ENCODE measurements at regions not wholly inside any gene's neighbourhood (a gene's known extent, or its start where the extent isn't known, plus 50 kb on each side); places are given as distances from the start of the nearest gene placed in this dataset.

DNA sequence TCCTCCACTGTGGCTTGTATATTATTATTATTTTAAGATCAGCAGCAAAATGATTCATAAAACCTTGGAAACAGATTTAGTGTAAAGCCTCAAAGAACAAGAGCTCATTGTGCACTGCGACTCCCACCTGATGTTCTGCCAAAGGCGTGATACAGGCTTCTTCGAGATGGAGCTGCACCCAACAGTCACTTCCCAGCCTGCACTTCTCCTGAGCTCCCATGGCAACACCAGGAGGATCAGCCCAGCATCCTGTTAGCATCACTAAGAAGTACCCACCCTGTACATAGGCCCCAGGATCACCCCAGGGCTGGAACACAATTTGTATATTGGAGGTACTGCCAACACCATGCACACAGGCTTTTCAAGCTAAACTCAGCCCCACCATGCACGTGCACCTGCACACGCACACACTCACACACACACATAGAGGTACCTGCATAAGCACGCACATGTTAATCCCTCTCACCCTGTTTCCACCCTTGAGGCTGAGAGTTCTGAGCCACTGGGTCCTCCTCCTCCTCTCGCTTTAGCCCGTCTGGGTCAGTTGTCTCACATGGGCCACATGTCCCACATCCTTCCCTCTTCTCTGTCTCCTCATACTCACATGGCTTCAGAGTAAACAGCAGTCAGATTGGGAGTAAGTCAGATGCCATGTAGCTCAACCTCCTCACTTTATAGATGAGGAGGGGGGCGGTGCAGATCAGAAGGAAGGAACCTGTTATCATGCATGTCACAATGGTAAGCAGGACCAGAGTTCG, 281.9 kb upstream of the POU3F1 start:
- Histone ChIP-seq H3K9me2 (ENCODE audit: insufficient read depth) (no peaks in the 10 kb centered on the region), H3K9me3 (ENCODE audit: insufficient read depth, low read depth) (no peaks in the 10 kb centered on the region; the same call in 1 of the 2 replicates), H3K36me3 (ENCODE audit: low read depth) (no peaks in the 10 kb centered on the region), H3K4me1 (replicated peaks; ENCODE audit: insufficient read depth) (no peaks in the 10 kb centered on the region), H4K20me1 (ENCODE audit: insufficient read depth) (no peaks in the 10 kb centered on the region), H2AFZ (no peak overlapping the region), H3K4me3 (no peak overlapping the region), H3K4me2 (no peak overlapping the region), H3K27ac (no peak overlapping the region), H3K79me2 (ENCODE audit: low read depth) (no peaks in the 10 kb centered on the region), H3K27me3 (ENCODE audit: insufficient read depth, low read depth) (peaks cover 87% of the 10 kb centered on the region), H3F3A (ENCODE audit: insufficient read depth, low read depth) (no peaks in the 10 kb centered on the region)
- no peak for DNase-seq
- no peak for TF ChIP-seq EZH2 (IDR thresholded peaks at IDR 0.05; ENCODE audit: low read depth)
- TF ChIP-seq, protein P1, sequence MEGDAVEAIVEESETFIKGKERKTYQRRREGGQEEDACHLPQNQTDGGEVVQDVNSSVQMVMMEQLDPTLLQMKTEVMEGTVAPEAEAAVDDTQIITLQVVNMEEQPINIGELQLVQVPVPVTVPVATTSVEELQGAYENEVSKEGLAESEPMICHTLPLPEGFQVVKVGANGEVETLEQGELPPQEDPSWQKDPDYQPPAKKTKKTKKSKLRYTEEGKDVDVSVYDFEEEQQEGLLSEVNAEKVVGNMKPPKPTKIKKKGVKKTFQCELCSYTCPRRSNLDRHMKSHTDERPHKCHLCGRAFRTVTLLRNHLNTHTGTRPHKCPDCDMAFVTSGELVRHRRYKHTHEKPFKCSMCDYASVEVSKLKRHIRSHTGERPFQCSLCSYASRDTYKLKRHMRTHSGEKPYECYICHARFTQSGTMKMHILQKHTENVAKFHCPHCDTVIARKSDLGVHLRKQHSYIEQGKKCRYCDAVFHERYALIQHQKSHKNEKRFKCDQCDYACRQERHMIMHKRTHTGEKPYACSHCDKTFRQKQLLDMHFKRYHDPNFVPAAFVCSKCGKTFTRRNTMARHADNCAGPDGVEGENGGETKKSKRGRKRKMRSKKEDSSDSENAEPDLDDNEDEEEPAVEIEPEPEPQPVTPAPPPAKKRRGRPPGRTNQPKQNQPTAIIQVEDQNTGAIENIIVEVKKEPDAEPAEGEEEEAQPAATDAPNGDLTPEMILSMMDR (conservative IDR thresholded peaks at IDR 0.05), result no peak
- intact Hi-C loops (cut with micrococcal nuclease; ENCODE audit: unreplicated experiment), result no loop called here
- CTCF ChIA-PET, result no interaction called here
- POLR2A ChIA-PET (ENCODE audit: unreplicated experiment), result no interaction called here
- no TSS peak for BruUV-seq (replicated peaks)

DNA sequence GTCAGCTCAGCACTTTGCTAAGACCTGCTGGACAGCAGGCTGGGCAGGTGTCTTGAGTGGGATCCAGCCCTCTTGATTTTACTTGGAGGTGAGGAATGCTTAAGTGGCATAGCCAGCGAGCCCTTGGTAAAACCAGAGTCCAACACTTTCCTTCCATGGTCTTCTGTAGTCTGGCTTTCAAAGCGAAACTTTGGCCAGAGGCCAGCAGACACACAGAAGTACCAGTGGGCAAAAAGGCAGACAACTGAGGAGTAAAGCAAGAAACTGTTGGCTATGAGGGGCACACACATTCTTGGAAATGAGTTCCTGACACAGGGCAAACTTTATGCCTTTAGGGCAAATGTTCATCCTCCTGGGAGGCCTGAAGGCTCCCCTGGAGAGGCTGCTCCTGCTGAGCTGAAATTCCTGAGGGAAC, 281.0 kb upstream of the POU3F1 start:
- no peak overlapping the region for H2AFZ ChIP-seq
- ChIA-PET POLR2A (ENCODE audit: unreplicated experiment) (no interaction called here), CTCF (no interaction called here)
- H3F3A ChIP-seq (ENCODE audit: insufficient read depth, low read depth), result no peaks in the 10 kb centered on the region
- no peaks in the 10 kb centered on the region; the same call in 1 of the 2 replicates for H3K9me3 ChIP-seq (ENCODE audit: insufficient read depth, low read depth)
- intact Hi-C loops (cut with micrococcal nuclease; ENCODE audit: unreplicated experiment), result no loop called here
- BruUV-seq (replicated peaks), result no TSS peak
- no peaks in the 10 kb centered on the region for H3K36me3 ChIP-seq (ENCODE audit: low read depth)
- H3K27ac ChIP-seq, result no peak overlapping the region
- no peak overlapping the region for H3K4me3 ChIP-seq
- H3K4me2 ChIP-seq, result no peak overlapping the region
- peaks cover 87% of the 10 kb centered on the region for H3K27me3 ChIP-seq (ENCODE audit: insufficient read depth, low read depth)
- TF ChIP-seq, protein P1 (conservative IDR thresholded peaks at IDR 0.05), result no peak
- TF ChIP-seq EZH2 (IDR thresholded peaks at IDR 0.05; ENCODE audit: low read depth), result no peak
- H3K9me2 ChIP-seq (ENCODE audit: insufficient read depth), result no peaks in the 10 kb centered on the region
- no peaks in the 10 kb centered on the region for H3K79me2 ChIP-seq (ENCODE audit: low read depth)
- DNase-seq, result no peak
- H4K20me1 ChIP-seq (ENCODE audit: insufficient read depth), result no peaks in the 10 kb centered on the region
- H3K4me1 ChIP-seq (replicated peaks; ENCODE audit: insufficient read depth), result no peaks in the 10 kb centered on the region

DNA sequence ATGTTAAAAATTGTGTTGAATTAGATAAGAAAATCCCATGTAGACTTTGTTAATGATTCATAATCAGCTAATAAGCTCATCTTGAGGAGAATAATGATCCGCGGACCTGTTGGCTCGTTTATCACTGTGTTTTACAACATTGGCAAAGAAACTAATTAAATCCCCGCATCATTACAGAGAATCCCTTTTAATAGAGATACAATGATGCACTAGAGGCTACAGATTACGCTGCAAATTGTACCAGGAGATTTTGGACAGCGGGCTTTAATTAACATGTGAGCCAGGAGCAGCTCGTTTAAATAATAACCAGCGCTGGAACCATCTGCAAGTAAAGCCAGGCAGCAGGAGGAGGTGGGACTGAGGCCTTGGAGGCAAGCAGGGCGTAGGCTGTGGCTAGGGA, 280.3 kb upstream of the POU3F1 start:
- no peak for DNase-seq
- intact Hi-C loops (cut with micrococcal nuclease; ENCODE audit: unreplicated experiment), result no loop called here
- H3K4me2 ChIP-seq, result no peak overlapping the region
- no peaks in the 10 kb centered on the region for H3K79me2 ChIP-seq (ENCODE audit: low read depth)
- H3K9me2 ChIP-seq (ENCODE audit: insufficient read depth), result no peaks in the 10 kb centered on the region
- H3K4me1 ChIP-seq (replicated peaks; ENCODE audit: insufficient read depth), result no peaks in the 10 kb centered on the region
- H3K27me3 ChIP-seq (ENCODE audit: insufficient read depth, low read depth), result peaks cover 83% of the 10 kb centered on the region
- no peaks in the 10 kb centered on the region; the same call in 1 of the 2 replicates for H3K9me3 ChIP-seq (ENCODE audit: insufficient read depth, low read depth)
- no peak overlapping the region for H3K27ac ChIP-seq
- H2AFZ ChIP-seq, result no peak overlapping the region
- no TSS peak for BruUV-seq (replicated peaks)
- CTCF ChIA-PET, result no interaction called here
- H3K4me3 ChIP-seq, result no peak overlapping the region
- H3K36me3 ChIP-seq (ENCODE audit: low read depth), result no peaks in the 10 kb centered on the region
- H4K20me1 ChIP-seq (ENCODE audit: insufficient read depth), result no peaks in the 10 kb centered on the region
- POLR2A ChIA-PET (ENCODE audit: unreplicated experiment), result no interaction called here
- no peaks in the 10 kb centered on the region for H3F3A ChIP-seq (ENCODE audit: insufficient read depth, low read depth)
- TF ChIP-seq, protein P1 (conservative IDR thresholded peaks at IDR 0.05), result no peak
- no peak for TF ChIP-seq EZH2 (IDR thresholded peaks at IDR 0.05; ENCODE audit: low read depth)

Data from PC-9 (cell line).